AG08396 (cell line): ENCODE measurements at regions not wholly inside any gene's neighbourhood (a gene's known extent, or its start where the extent isn't known, plus 50 kb on each side); places are given as distances from the start of the nearest gene placed in this dataset.
A peak's percentile ranks its signal among the peaks of the same experiment; 100 is the strongest.

Experiments
- DNase-seq: peaks from one replicate; pipeline ENCODE4 v3.0.0; 2012; ENCODE audit warnings: low spot score, mixed read lengths

GRCh38 chr19:29263305-29264135 lies 50.6 kb upstream of the UQCRFS1 start:
- peak; percentile 58 for DNase-seq

DNA sequence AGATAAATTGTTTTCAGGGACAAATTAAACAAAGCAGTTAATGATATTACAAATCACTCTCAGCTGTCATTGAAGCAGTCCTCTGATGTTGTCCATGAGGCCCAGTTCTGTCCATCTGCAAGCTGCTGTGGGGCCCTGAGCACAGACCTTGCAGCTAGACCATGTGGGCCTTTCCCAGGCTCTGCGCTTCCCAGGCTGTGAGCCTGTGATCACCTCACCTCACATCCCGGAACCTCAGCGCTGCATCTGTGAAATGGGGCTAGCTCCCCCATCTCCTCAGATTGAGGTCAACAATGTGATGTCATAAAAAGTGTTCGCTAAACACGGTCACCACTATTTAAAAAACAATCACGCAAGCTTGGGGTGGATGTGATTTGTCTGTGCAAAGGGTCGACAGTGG lies 51.9 kb upstream of the UQCRFS1 start:
- no peak for DNase-seq

GRCh38 chr19:29265436-29265835 lies 52.5 kb upstream of the UQCRFS1 start:
- no peak for DNase-seq

DNA sequence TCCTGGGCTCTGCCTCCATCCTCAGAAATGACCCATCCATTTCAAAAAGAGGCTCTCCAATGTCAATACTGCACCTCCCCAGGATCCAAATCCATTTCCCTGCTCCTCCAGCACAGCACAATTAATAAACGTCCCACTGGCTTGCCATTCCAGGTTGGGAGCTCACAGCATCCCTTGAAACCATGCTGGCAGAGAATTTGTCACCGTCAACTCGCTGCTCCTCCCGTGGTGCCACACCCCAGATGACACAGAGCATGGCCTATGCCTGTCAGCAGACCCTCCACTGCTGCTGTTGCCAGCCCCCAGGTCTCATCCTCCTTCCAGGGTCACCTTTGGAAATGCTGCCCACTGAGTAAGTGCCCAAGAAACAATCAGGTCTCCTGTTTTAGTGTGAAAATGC lies 53.0 kb upstream of the UQCRFS1 start:
- no peak for DNase-seq

- DNase-seq: no peak
Observed at GRCh38 chr19:29266603-29267002, 53.7 kb upstream of the UQCRFS1 start.

- DNase-seq: no peak
Observed at GRCh38 chr19:29267701-29268100, 54.8 kb upstream of the UQCRFS1 start.

DNA sequence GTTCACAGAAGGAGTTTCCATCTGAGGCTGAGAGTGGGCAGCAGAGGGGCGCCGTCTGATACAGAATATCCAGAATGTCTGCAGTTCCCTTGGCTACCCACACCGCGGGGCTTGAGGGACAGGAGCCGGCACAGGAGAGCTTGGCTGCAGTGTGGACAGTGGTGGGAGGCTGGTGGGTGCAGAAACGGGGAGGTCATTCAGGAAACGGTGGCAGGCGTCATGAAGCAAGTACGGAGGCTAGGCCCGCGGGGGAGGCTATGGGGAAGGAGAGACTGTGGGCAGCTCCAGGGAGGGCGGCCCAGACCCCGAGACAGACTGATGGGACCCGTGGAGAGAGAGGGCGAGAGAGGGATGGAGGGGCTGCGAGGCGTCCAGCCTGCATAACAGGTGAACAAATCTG lies 55.2 kb upstream of the UQCRFS1 start:
- DNase-seq: no peak

DNA sequence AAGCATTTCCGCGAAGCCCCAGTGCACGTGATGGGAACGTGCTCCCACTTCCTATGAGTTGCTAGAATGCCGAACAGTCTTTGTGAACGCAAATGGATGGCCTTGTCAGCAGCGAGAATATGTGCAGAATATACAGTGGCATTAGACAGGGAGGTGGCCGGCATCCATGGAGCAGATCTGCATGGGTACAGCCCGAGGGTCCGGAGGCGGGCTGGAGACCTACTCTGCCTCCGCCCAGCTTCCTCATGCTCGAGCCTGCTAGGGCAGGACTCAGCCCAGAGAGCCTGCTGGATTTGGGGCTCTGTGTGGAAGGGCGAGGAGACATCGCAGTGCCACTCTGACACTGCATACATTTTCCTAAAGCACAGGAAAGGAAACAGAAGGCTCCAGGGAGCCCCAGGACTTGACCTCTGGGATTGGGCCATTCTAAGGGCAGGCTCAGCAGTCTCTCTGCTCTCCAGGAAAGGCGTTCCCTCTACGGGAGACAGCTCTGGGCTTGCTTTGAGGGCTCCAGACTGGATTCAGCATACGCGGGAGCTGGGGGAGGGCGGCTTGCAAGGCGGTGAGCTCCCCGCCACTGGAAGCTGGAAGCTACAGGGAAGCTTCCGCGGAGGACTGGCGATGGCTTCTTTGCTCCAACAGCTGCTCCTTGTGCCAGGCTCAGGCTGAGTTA lies 55.9 kb upstream of the UQCRFS1 start:
- no peak for DNase-seq

DNA sequence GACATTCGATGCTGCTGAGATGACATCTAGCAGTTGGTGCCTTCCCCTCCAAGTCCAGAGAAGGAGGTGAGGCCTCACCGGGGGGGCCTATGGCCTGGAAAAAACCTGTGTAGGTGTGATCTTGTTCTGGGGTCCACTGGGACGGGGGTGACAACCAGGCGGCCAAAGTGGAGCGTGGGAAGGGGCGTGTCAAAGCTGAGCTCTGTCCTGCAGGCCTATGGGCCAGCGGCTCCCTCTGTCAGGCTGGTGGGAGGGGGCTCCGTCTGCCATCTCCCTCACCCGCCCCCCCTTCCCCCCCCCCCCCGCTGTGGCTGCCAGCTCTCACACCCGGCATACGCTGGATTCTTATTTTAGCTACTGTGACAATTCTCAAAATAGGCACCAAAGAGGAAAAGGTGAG lies 56.7 kb upstream of the UQCRFS1 start:
- DNase-seq: no peak

GRCh38 chr19:29271341-29271740 lies 58.4 kb upstream of the UQCRFS1 start:
- DNase-seq: no peak

- no peak for DNase-seq
Observed at GRCh38 chr19:29271911-29272310, 59.0 kb upstream of the UQCRFS1 start.

DNA sequence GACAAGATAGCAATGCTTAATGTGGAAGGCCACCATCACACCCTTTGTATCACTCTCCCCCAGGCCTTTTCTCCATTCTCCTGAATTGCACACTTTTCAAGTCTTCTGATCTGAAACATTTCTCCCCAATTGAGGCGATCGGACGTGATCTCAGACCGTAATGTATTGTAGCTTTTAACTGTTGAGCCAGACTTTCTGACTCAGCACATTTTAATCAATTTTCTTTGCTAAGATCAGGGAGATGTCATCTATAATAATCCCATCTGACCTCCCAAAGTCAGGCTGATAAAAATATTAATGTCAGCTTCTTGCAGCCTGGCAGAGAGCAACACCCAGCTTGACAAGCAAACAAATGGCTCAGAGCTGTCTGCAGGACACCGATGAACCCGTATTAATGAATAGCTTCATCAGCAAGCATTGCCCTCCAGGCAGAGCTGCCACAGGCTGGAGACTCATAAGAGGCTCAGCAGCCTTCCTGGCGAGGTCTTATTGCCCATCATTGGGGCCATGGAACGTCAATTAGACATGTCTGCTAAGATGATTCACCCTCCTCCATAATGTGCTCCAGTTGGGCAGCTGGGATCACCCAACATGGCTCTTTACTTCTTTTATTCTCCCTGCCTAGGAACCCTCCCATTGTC lies 60.2 kb upstream of the UQCRFS1 start:
- DNase-seq: no peak

DNA sequence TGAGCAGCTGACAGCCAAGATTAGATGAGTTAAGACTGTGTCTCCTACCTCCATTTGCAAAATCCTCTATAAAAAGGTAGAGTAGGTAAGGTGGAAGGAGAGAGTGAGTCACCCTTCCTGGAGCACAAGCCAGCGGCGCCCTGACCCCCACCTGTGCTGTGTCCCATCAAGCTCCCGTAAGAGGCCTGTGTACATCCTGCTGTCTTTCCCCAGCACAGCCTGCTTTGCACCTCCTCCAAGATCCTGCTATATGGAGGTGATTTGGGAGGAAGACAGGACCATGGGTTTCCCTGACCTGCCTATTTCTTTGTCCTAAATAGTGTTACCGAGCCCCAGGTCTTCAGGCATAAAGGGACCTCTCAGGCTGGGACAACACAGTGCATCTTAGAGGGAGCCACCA lies 62.3 kb upstream of the UQCRFS1 start:
- no peak for DNase-seq

GRCh38 chr19:29277102-29277501 lies 64.2 kb upstream of the UQCRFS1 start:
- DNase-seq: peak; percentile 24

GRCh38 chr19:29278716-29279115 lies 65.8 kb upstream of the UQCRFS1 start:
- DNase-seq: no peak

- no peak for DNase-seq
Observed at GRCh38 chr19:29283366-29283765, 70.4 kb upstream of the UQCRFS1 start.

- no peak for DNase-seq
Observed at GRCh38 chr19:29285187-29285687, 72.3 kb upstream of the UQCRFS1 start.

DNA sequence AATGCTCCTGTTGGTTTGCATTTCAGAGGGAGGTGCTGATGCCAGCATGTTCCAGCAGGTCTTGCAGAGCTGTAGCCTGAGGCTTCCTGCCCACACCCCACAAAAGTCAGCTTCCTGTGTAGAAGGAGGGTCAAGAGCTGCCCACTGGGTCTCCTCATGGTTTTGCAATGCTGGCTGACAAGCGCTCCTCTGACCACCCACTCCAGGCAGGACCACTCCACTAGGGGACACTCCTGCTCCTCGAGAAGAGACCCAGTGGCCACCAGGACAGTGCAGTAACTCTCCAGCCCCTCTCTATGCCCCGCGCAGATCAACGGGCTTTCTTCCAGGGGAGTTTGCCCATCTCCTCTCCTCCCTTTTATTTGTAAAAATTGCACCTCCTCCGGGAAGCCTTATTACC lies 72.9 kb upstream of the UQCRFS1 start:
- DNase-seq: no peak

DNA sequence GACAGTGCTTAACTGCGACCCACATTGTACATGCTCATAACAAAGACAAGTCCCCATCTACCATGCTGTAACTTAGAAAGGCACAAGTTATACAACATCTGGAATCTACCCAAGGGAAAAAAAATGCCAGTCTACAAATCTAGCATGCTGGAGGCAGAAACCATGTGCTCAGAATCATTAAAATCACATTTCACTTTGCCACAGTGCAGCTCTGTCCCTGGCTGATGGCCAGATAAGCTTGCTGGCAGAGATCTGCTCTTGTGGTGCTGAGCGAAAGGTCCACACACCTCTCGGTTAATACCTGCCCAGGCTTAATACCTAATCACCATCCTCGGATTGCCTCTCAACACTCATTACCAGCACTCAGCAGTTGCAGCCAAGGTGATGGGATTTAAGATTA lies 74.1 kb upstream of the UQCRFS1 start:
- no peak for DNase-seq

DNA sequence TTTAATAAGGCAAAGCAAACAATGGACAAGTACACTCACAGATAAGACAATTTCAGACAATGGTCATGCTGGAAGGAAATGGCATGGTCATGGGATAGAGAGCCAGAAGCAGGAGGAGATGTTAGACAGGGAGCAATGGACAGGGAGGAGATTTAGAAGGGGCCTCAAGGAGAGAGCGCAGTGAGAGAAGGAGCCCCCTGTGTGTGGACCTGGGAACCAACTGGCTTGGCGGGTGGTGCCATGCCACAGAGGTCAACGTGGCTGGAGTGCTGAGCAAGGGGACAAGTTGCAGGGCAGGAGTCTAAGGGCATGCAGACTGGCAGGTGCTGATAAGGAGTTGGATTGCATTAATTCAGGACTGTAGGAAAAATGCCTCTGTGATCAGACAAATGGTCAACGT lies 75.3 kb upstream of the UQCRFS1 start:
- no peak for DNase-seq

- DNase-seq: no peak
Observed at GRCh38 chr19:29289020-29289419, 76.1 kb upstream of the UQCRFS1 start.

GRCh38 chr19:29290853-29291252 lies 77.9 kb upstream of the UQCRFS1 start:
- no peak for DNase-seq

- no peak for DNase-seq
Observed at GRCh38 chr19:29292153-29292552, 79.2 kb upstream of the UQCRFS1 start.
